HG03039 (cell line): ENCODE measurements at regions not wholly inside any gene's neighbourhood (a gene's known extent, or its start where the extent isn't known, plus 50 kb on each side); places are given as distances from the start of the nearest gene placed in this dataset.
"Not testable (repeated sequence)": the region's sequence is repeated elsewhere in the genome, so short reads cannot be mapped to it uniquely, and the experiment has no call there.

ENCODE experiments used
- ATAC-seq: cut with Tn5 transposase; IDR thresholded peaks from one replicate; pipeline ENCODE4 v1.9.1; 2021; ENCODE audit warnings: mild to moderate bottlenecking, moderate library complexity; ENCODE audit not compliant: unreplicated experiment

GRCh38 chr1:213457186-213457585, 406.1 kb downstream of the RPS6KC1 start:
- ATAC-seq: no peak

- no peak for ATAC-seq
Observed at GRCh38 chr1:213457733-213458132, 406.7 kb downstream of the RPS6KC1 start.

GRCh38 chr1:213462374-213462773, 411.3 kb downstream of the RPS6KC1 start:
- ATAC-seq: not testable (repeated sequence)

GRCh38 chr1:213464786-213465460, 413.9 kb downstream of the RPS6KC1 start:
- no peak for ATAC-seq

- ATAC-seq: no peak
Observed at GRCh38 chr1:213466541-213466940, 415.5 kb downstream of the RPS6KC1 start.

- ATAC-seq: no peak
Observed at GRCh38 chr1:213474054-213474453, 423.0 kb downstream of the RPS6KC1 start.

GRCh38 chr1:213481395-213481794, 430.4 kb downstream of the RPS6KC1 start:
- ATAC-seq: no peak

GRCh38 chr1:213484333-213484732, 433.3 kb downstream of the RPS6KC1 start:
- ATAC-seq: no peak

GRCh38 chr1:213484758-213485157, 433.7 kb downstream of the RPS6KC1 start:
- no peak for ATAC-seq

- ATAC-seq: no peak
Observed at GRCh38 chr1:213486488-213486887, 435.4 kb downstream of the RPS6KC1 start.

- ATAC-seq: no peak
Observed at GRCh38 chr1:213491468-213491867, 440.4 kb downstream of the RPS6KC1 start.

GRCh38 chr1:213492161-213493041, 441.4 kb downstream of the RPS6KC1 start:
- no peak for ATAC-seq

GRCh38 chr1:213499444-213499843, 448.4 kb downstream of the RPS6KC1 start:
- ATAC-seq: no peak

GRCh38 chr1:213507472-213508223, 456.6 kb downstream of the RPS6KC1 start:
- ATAC-seq: no peak

- ATAC-seq: no peak
Observed at GRCh38 chr1:213511173-213511572, 460.1 kb downstream of the RPS6KC1 start.

- no peak for ATAC-seq
Observed at GRCh38 chr1:213512316-213512715, 461.3 kb downstream of the RPS6KC1 start.

- no peak for ATAC-seq
Observed at GRCh38 chr1:213513006-213513405, 462.0 kb downstream of the RPS6KC1 start.

- ATAC-seq: not testable (repeated sequence)
Observed at GRCh38 chr1:213514408-213515179, 463.6 kb downstream of the RPS6KC1 start.

GRCh38 chr1:213519098-213519497, 468.1 kb downstream of the RPS6KC1 start:
- no peak for ATAC-seq

GRCh38 chr1:213521206-213521605, 466.6 kb upstream of the PROX1 start:
- ATAC-seq: no peak
